ENCODE measurements at regions not wholly inside any gene's neighbourhood (a gene's known extent, or its start where the extent isn't known, plus 50 kb on each side); places are given as distances from the start of the nearest gene placed in this dataset.

DNA sequence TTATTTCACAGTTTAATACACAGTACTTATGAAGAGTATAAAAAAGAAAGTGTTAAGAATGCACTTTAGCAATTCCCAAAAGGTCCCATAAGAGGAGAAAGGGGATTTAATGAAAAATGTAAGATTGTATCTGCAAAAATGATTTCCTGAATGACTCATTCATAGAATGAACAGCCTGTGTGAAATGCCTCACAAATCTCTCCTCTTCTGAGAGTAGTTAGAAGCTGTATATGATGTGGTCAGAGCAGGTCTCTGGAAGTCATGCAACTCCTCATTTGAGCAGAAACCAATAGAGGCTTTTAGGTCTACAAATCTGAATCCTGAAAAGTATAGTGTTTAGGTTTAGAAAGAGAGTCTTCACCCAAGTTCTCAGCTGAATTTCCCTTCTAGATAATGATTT, 381.3 kb upstream of the INTU start:
- TF ChIP-seq, protein P1, sequence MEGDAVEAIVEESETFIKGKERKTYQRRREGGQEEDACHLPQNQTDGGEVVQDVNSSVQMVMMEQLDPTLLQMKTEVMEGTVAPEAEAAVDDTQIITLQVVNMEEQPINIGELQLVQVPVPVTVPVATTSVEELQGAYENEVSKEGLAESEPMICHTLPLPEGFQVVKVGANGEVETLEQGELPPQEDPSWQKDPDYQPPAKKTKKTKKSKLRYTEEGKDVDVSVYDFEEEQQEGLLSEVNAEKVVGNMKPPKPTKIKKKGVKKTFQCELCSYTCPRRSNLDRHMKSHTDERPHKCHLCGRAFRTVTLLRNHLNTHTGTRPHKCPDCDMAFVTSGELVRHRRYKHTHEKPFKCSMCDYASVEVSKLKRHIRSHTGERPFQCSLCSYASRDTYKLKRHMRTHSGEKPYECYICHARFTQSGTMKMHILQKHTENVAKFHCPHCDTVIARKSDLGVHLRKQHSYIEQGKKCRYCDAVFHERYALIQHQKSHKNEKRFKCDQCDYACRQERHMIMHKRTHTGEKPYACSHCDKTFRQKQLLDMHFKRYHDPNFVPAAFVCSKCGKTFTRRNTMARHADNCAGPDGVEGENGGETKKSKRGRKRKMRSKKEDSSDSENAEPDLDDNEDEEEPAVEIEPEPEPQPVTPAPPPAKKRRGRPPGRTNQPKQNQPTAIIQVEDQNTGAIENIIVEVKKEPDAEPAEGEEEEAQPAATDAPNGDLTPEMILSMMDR (IDR thresholded peaks at IDR 0.05; ENCODE audit: low read length), result no peak
- TF ChIP-seq EZH2phosphoT487 (IDR thresholded peaks at IDR 0.05; ENCODE audit: low read length), result no peak
- TF ChIP-seq EZH2 (optimal IDR thresholded peaks at IDR 0.05; ENCODE audit: low read depth, low read length), result no peak
